GM21825 (cell line): ENCODE measurements at regions not wholly inside any gene's neighbourhood (a gene's known extent, or its start where the extent isn't known, plus 50 kb on each side); places are given as distances from the start of the nearest gene placed in this dataset.
"Not testable (repeated sequence)": the region's sequence is repeated elsewhere in the genome, so short reads cannot be mapped to it uniquely, and the experiment has no call there.

Experiments
- ATAC-seq: cut with Tn5 transposase; IDR thresholded peaks from one replicate; pipeline ENCODE4 v1.9.1; 2021; ENCODE audit warnings: mild to moderate bottlenecking, moderate library complexity; ENCODE audit not compliant: unreplicated experiment

DNA sequence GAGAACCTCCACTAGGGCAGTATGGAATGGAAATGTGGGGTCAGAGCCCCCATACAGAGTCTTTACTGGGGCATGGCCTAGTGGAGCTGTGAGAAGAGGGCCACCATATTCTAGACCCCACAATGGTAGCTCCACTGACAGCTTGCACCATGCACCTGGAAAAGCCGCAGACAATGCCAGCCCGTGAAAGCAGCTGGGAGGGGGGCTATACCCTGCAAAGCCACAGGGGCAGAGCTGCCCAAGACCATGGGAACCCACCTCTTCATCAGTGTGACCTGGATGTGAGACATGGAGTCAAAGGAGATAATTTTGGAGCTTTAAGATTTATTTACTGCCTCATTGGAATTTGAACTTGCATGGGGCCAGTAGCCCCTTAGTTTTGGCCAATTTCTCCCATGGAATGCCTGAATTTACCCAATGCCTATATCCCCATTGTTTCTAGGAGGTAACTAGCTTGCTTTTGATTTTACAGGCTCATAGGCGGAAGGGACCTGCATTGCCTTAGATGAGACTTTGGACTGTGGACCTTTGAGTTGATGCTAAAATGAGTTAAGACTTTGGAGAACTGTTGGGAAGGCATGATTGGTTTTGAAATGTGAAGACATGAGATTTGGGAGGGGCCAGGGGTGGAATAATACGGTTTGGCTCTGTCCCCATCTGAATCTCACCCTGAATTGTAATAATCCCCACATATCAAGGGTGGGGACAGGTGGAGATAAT is 89.4 kb upstream of the MAMLD1 start:
- ATAC-seq, result not testable (repeated sequence)

DNA sequence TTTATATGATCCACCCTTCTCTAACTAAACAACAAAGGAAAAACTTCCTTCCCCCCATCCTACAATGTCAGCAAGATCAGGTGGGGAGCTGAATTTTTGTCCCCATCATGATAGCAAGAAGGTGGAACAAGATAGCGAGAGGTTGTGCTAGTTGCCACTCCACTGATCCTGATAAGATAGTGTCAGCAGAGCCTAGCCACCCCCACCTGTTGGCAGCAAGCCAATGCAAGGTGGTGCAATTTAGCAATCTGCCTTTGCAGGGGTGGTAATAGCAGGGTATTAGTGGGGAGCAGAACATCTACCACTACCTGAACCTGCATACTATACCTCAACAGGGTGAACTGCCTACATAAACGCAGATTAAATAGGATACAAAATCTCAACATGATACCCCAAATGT is 80.2 kb upstream of the MAMLD1 start:
- ATAC-seq, result no peak

GRCh38 chrX:150291014-150291413 is 72.1 kb upstream of the MAMLD1 start:
- ATAC-seq, result no peak

GRCh38 chrX:150293311-150294013 is 69.7 kb upstream of the MAMLD1 start:
- no peak for ATAC-seq

DNA sequence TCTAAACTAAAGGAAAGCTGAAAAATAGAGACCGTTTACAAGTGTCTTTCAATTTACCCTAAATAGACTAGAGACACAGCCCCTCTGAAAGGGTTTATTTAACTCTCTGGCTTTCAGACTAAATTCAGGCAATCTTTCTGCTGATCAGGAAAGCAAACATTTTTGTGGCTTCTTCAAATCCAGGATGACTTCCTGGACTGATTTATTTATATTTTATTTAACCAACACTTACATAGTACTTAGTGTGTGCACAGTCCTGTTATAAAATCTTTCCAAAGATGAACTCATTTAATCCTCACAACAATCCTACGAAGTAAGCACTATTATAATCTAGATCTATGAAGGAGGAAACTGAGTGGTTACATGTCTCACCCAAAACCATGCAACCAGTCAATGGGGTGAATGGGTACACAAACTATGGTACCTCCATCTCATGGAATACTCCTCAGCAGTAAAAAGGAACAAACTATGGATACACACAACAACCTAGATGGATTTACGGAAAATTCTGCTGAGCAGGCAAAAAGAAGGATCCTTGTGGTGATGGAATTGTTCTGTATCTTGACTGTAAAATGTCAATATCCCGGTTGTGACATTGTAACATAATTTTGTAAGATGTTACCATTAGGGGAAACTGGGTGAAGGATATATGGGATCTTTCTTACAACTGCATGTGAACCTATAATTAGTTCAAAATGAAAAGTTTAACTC is 64.1 kb upstream of the MAMLD1 start:
- no peak for ATAC-seq

DNA sequence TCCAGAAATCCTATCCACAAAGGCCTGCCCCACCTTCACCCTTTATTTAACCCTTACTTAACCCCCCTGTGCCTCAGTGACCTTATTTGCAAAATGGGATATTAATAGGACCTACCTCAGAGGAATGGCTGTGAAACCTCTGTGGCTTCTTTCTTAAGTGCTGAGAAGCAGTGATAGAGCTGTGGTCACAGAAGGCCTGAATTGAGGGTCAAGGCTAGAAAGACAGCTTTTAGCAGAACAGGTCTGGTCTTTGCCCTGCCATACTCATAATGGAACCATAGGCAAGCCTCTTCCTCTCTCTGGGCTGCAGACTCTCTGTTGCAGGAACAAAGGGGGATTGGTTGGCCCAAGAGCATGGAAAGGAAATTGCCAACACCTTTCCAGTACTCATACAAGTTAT is 63.5 kb upstream of the MAMLD1 start:
- no peak for ATAC-seq

GRCh38 chrX:150303386-150304097 is 59.6 kb upstream of the MAMLD1 start:
- ATAC-seq, result no peak

GRCh38 chrX:150306002-150306401 is 57.1 kb upstream of the MAMLD1 start:
- no peak for ATAC-seq

DNA sequence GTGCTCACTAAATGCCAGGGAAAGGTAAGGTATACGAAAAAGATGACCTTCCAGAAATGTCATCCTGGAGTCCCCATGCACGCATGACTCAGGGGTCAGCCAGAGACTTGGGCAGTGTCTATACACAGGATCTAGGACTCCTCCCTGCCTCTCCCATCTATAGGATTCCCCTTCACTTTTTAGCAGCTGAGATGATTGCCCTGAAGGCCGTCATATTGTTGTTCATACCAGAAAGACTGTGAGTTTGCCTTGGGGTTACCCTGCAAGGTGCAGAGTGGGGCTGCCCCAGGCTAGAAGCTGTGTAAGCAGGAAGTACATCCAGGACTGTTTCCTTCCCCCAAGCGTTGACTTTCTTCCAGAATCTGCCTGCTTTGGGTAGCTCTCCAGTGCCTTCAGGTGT is 55.1 kb upstream of the MAMLD1 start:
- no peak for ATAC-seq

DNA sequence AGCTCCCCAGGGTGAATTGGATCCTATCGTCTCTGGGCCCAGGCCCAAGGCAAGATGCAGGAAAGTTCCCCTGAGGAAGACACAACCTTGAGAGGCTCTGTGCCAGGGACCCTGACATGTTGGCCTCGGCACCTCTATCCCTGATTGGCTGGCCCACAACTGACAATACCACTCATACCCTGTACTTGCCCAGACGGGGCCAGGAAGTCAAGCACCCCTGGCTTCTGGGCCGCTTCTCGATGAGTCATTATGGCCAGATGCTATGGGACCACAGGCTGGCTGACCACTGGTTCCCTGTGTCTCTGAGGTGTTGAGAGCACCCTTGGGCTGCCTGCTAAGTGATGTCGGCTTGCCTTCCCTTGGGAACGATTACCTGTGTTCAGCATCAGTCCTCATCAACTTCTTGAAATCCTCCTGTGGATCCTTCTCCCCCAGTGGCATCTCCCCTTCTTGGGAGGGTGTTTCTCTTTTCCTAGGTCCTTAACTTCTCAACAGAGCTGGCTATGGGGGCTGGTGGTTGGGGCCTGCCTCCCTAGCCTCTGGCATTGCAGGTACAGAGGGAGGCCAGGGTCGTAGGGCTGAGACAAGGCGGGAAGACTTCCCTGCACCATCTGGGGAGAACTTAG is 54.5 kb upstream of the MAMLD1 start:
- no peak for ATAC-seq

DNA sequence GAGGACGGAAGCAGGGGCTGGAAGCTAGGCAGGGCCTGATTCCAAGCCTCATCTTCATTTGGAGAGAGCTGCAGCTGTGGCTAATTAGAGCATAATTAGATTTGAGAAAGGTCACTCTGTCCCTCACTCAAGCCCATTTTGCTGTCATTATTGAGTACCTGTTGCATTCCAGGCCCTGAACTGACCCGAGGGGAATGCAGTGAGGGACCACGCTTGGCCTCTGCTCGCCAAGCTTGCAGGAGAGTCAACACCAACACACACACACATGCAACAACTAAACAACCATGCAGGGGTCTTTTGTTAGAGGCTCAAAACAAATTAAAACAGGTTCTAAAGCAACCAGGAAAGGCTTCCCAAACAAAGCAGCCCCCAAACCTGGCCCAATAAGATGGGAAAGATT is 52.7 kb upstream of the MAMLD1 start:
- ATAC-seq, result no peak

- no peak for ATAC-seq
Measured at GRCh38 chrX:150310881-150311280, 52.2 kb upstream of the MAMLD1 start.

DNA sequence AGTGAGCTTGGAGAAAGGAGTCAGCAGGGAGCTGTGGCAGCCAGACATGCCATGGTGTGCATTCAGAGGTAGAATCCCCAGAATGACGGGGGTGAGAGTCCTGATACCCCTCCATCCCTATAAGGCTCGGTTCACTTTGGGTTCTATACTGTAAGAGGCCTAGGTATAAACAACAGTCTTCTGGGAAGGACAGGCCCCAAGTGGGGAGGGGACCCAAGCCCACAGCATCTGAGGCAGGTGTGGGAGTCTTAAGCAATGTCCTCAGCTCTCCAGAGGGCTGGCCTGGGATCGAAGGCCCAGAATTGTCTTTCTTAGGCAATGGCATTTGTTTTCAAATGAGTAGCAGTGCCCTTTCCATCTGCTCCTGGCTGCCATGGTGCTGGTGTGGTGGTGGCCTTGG is 50.2 kb upstream of the MAMLD1 start:
- no peak for ATAC-seq
